Kidney (tissue), 13 donors: ENCODE measurements at regions not wholly inside any gene's neighbourhood (a gene's known extent, or its start where the extent isn't known, plus 50 kb on each side); places are given as distances from the start of the nearest gene placed in this dataset.

Experiments used
- DNase-seq, 5 donors: peaks; one replicate each; pipeline ENCODE4 v3.0.0-alpha.2; 2013 to 2020
- FAIRE-seq: peaks from 2 replicates; lab custom pipeline; 2012; peaks lifted over from hg19 to GRCh38; lab: Jason Lieb, UNC
- H3K27ac ChIP-seq, 2 donors: one replicate each; pipeline ENCODE4 v1.7.0; 2013; ENCODE audit warnings: low read depth in 2 of 2, low read length in 2 of 2, inconsistent platforms in 1 of 2
- H3K27me3 ChIP-seq: one replicate; pipeline ENCODE4 v1.7.1; 2013; ENCODE audit warnings: low read length, inconsistent platforms; ENCODE audit not compliant: control insufficient read depth, insufficient read depth
- H3K36me3 ChIP-seq, 3 donors: one replicate each; pipeline versions ENCODE4 v1.7.0 to v1.7.1; 2013; ENCODE audit warnings: low read length in 3 of 3, control low read depth in 1 of 3, inconsistent platforms in 1 of 3; ENCODE audit not compliant: insufficient read depth in 3 of 3, control insufficient read depth in 2 of 3
- H3K4me1 ChIP-seq, 3 donors: one replicate each; pipeline versions ENCODE4 v1.7.0 to v1.7.1; 2013; ENCODE audit warnings: low read length in 3 of 3, inconsistent platforms in 1 of 3, low read depth in 1 of 3; ENCODE audit not compliant: control insufficient read depth in 2 of 3, insufficient read depth in 2 of 3
- H3K4me3 ChIP-seq, 3 donors: one replicate each; pipeline versions ENCODE4 v1.7.0 to v1.8.1; 2013; ENCODE audit warnings: low read length in 3 of 3, control low read depth in 1 of 3, inconsistent platforms in 1 of 3
- H3K9ac ChIP-seq, 3 donors: one replicate each; pipeline versions ENCODE4 v1.7.0 to v1.7.1; 2013; ENCODE audit warnings: low read length in 3 of 3, control low read depth in 1 of 3, inconsistent platforms in 1 of 3
- H3K9me3 ChIP-seq, 3 donors: one replicate each; pipeline versions ENCODE4 v1.7.0 to v1.7.1; 2013; ENCODE audit warnings: low read length in 3 of 3, control low read depth in 1 of 3, inconsistent platforms in 1 of 3; ENCODE audit not compliant: control insufficient read depth in 2 of 3, insufficient read depth in 1 of 3
- intact Hi-C: fragments of 100-400 bp; cut with DNase I; formaldehyde crosslinking; loops from one replicate; pipeline ENCODE4 v1.11.1; 2022
- TF ChIP-seq, protein P1 (sequence below): IDR thresholded peaks from 3 replicates; pipeline ENCODE4 v1.5.1; 2012; ENCODE audit warnings: mild to moderate bottlenecking, moderate library complexity, borderline replicate concordance; ENCODE audit not compliant: insufficient read depth; ENCODE audit errors: extremely low read depth
- donor health status: control.
- donor health status: control.
- donor health status: control.
- donor health status: control.
- donor health status: control.
- donor health status: DM: yes; HTN: yes; CAD: no.
- donor health status: Normal renal cell carcinoma (clear cell type).

DNA sequence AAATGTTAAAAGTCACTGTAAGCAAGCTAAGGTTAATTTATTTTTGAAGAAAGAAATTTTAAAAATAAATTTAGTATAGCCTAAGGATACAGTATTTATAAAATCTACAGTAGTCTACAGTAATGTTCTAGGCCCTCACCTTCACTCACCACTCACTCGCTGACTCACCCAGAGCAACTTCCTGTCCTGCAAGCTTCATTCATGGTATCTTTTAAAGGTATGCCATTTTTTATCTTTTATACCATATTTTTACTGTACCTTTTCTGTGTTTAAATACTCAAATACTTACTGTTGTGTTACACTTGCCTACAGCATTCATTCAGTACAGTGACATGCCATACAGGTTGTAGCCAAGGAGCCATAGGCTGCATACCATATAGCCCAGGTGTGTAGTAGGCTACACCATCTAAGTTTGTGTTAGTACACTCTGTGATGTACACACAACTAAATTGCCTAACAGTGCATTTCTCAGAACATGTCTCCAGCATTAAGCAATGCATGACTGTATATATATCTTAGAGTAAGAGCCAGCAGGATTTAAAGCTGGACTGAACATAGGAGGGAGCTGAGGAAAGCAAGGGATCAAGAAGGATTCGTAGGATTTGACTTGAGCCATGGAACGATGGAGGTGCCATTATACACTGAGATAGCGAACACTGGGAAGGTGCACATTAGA, 83.1 kb upstream of the KLF7 start:
- Histone ChIP-seq H3K27me3 (no peaks in the 10 kb centered on the region), H3K27ac (no peak overlapping the region), H3K36me3 (no peaks in the 10 kb centered on the region), H3K9ac (no peak overlapping the region), H3K9me3 (no peaks in the 10 kb centered on the region), H3K4me1 (no peaks in the 10 kb centered on the region), H3K4me3 (no peak overlapping the region)
- TF ChIP-seq, protein P1, sequence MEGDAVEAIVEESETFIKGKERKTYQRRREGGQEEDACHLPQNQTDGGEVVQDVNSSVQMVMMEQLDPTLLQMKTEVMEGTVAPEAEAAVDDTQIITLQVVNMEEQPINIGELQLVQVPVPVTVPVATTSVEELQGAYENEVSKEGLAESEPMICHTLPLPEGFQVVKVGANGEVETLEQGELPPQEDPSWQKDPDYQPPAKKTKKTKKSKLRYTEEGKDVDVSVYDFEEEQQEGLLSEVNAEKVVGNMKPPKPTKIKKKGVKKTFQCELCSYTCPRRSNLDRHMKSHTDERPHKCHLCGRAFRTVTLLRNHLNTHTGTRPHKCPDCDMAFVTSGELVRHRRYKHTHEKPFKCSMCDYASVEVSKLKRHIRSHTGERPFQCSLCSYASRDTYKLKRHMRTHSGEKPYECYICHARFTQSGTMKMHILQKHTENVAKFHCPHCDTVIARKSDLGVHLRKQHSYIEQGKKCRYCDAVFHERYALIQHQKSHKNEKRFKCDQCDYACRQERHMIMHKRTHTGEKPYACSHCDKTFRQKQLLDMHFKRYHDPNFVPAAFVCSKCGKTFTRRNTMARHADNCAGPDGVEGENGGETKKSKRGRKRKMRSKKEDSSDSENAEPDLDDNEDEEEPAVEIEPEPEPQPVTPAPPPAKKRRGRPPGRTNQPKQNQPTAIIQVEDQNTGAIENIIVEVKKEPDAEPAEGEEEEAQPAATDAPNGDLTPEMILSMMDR: no peak
- intact Hi-C loops: no loop called here
- FAIRE-seq: no peak
- no peak for DNase-seq

DNA sequence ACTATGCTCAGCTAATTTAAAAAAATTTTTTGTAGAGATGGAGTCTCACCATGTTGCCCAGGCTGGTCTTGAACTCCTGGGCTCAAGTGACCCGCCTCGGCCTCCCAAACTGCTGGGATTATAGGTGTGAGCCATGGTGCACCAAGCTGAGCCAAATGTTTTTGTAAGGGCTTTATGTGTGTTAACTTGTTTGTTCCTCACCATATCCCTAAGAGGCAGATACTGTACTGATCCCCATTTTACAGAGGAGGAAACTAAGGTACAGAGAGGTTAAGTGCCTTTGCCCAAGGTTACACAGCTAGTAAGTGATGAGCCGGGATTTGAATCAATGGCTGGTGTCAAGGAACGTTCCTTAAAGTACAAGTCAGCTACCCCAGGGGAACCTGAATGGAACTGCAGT, 85.3 kb upstream of the KLF7 start:
- H3K27me3 ChIP-seq: no peaks in the 10 kb centered on the region
- H3K27ac ChIP-seq: no peak overlapping the region
- H3K4me3 ChIP-seq: no peak overlapping the region
- TF ChIP-seq, protein P1: no peak
- no peaks in the 10 kb centered on the region for H3K9me3 ChIP-seq
- DNase-seq (no peak), FAIRE-seq (no peak)
- H3K9ac ChIP-seq: no peak overlapping the region
- intact Hi-C loops: no loop called here
- H3K36me3 ChIP-seq: no peaks in the 10 kb centered on the region
- no peaks in the 10 kb centered on the region for H3K4me1 ChIP-seq

DNA sequence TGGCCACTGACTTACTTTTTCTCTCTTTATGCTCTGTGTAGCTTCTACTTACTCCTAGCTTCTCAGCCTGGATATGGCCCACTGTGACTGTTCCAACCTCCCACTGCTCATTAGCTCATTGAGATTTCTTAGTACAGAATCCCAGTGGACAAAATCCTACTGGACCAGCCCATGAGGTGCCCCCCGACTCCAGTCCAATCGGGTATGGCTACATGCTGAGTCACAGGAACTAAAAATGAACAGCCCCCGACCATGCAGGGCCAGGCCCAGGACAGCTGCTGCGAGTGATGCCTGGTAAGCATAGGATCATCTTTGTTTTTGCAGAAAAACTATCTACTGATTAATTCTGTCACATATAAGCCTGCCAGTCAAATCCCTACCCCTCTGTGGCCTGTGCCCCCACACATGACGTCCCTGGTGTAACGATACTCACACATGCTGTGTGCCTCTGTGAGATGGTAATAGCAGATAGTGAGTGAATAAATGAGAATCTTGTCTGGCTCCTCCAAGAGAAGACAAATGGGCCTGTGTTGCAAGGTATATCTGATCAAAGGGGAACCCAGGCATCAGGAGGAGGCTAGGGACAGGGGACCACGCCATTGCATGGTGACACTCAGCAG, 85.9 kb upstream of the KLF7 start:
- Histone ChIP-seq H3K4me1 (no peaks in the 10 kb centered on the region), H3K27me3 (no peaks in the 10 kb centered on the region), H3K27ac (no peak overlapping the region), H3K36me3 (no peaks in the 10 kb centered on the region), H3K9ac (no peak overlapping the region), H3K4me3 (no peak overlapping the region), H3K9me3 (no peaks in the 10 kb centered on the region)
- intact Hi-C loops: no loop called here
- no peak for FAIRE-seq
- no peak for DNase-seq
- TF ChIP-seq, protein P1: no peak
